K562 (cell line): ENCODE measurements at regions not wholly inside any gene's neighbourhood (a gene's known extent, or its start where the extent isn't known, plus 50 kb on each side); places are given as distances from the start of the nearest gene placed in this dataset.
A peak's percentile ranks its signal among the peaks of the same experiment; 100 is the strongest.

ENCODE experiments used
- ARID2 ChIP-seq: fragments of 450-650 bp; IDR thresholded peaks from 2 replicates; pipeline ENCODE4 v1.6.1; 2017; ENCODE audit warnings: antibody characterized with exemption, mild to moderate bottlenecking
- BACH1 ChIP-seq: fragments of 200-800 bp; sonication (Bioruptor generic); IDR thresholded peaks from 2 replicates; pipeline ENCODE4 v1.6.1; 2016; ENCODE audit warnings: missing genetic modification characterization, missing compliant biosample characterization
- BCL6 ChIP-seq: fragments of 250-450 bp; sonication (Bioruptor Pico); IDR thresholded peaks from 2 replicates; pipeline ENCODE4 v1.4.0; 2020
- CBFA2T3 ChIP-seq: fragments of 450-650 bp; IDR thresholded peaks from 2 replicates; pipeline ENCODE4 v1.6.1; 2017
- CREM ChIP-seq: IDR thresholded peaks from 2 replicates; pipeline ENCODE4 v1.6.1; 2014; ENCODE audit warnings: antibody characterized with exemption, low read depth
- DACH1 ChIP-seq: fragments of 450-650 bp; IDR thresholded peaks from 2 replicates; pipeline ENCODE4 v1.6.1; 2018; ENCODE audit not compliant: partially characterized antibody
- EZH2 ChIP-seq: IDR thresholded peaks from 2 replicates; pipeline ENCODE4 v1.6.1; 2012; ENCODE audit warnings: low read depth, mild to moderate bottlenecking, inconsistent platforms, low read length, borderline replicate concordance
- NFE2 ChIP-seq: IDR thresholded peaks from 2 replicates; pipeline ENCODE4 v1.6.1; 2014; ENCODE audit warnings: antibody characterized with exemption, low read depth
- NFE2L1 ChIP-seq: fragments of 450-650 bp; IDR thresholded peaks from 2 replicates; pipeline ENCODE4 v1.6.1; 2016; ENCODE audit warnings: missing genetic modification characterization, low read depth, mild to moderate bottlenecking, missing compliant biosample characterization, moderate library complexity, borderline replicate concordance
- RNF2 ChIP-seq: sonication (generic); IDR thresholded peaks from 2 replicates; pipeline ENCODE4 v1.6.1; 2016
- SAP30 ChIP-seq: fragments of 200-600 bp; sonication (generic); IDR thresholded peaks from 2 replicates; pipeline ENCODE4 v1.6.1; 2012; ENCODE audit warnings: borderline replicate concordance, low read depth, mild to moderate bottlenecking, moderate library complexity, low read length, control low read depth, inconsistent platforms; ENCODE audit not compliant: insufficient read depth, poor library complexity, severe bottlenecking
- SRSF3 ChIP-seq: fragments of 200-400 bp; formaldehyde crosslinking; IDR thresholded peaks from 2 replicates; pipeline ENCODE4 v1.6.1; 2016; ENCODE audit warnings: mild to moderate bottlenecking, low read length, moderate library complexity; ENCODE audit not compliant: insufficient read depth
- ZFP30 ChIP-seq: fragments of 250-450 bp; sonication (Bioruptor Pico); IDR thresholded peaks from 2 replicates; pipeline ENCODE4 v1.8.0; 2022; ENCODE audit warnings: moderate library complexity, mild to moderate bottlenecking, inconsistent platforms, borderline replicate concordance
- ZNF766 ChIP-seq: fragments of 200-800 bp; sonication (Bioruptor generic); conservative IDR thresholded peaks from 2 replicates; pipeline ENCODE4 v1.6.1; 2016; ENCODE audit warnings: missing genetic modification characterization, missing compliant biosample characterization
- TF ChIP-seq, protein P1 (sequence below), 2 experiments: fragments of 450-650 bp; conservative IDR thresholded peaks; 2 replicates each; pipeline ENCODE4 v1.6.1; 2017; ENCODE audit warnings: mild to moderate bottlenecking in 2 of 2, moderate library complexity in 2 of 2
- TF ChIP-seq, protein P2 (sequence below): fragments of 450-650 bp; IDR thresholded peaks from 2 replicates; pipeline ENCODE4 v1.6.1; 2016; ENCODE audit warnings: antibody characterized with exemption
- TF ChIP-seq, protein P3 (sequence below): fragments of 450-650 bp; conservative IDR thresholded peaks from 2 replicates; pipeline ENCODE4 v1.6.1; 2016; ENCODE audit warnings: missing genetic modification characterization, low read depth, mild to moderate bottlenecking, control low read depth, missing compliant biosample characterization

DNA sequence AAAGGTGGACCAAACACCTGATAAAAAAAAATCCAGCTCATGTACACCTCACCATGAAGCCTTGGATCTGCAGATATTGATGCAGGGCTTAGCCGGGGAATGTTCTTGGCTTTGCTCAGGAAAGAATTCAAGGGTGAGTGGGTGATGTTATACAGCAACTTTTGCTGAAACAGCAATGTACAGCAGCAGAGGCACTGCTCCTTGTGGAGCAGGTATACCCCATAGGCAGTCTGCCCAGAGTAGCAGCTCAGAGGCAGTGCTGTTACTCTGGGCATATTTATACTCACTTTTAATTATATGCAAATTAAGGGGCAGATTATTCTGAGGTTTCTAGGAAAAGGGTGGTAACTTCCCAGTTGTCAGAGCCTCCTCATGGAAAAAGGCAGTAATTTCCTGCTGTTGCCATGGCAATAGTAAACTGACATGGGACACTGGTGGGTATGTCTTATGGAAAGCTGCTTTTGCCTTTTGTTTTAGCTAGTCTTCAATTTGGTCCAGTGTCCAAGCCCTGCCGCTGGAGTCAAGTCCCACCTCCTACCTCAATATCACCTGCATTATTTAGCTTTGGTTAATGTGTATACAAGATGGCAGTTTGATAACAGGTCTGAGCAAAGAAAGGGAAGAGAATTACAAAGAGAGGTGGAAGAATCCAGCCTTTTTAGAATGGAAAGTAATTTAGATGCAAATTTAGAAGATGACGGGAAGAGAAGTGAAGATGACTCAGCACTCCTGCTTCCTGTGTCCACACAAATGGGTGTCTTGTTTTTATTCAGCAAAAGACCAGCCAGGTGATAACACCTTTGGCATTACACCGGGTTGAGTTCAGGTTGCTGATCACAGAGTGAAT lies 110.1 kb upstream of the JAG1 start (continued):
- TF ChIP-seq SRSF3 (no peak), NFE2 (peak; percentile 88), SAP30 (no peak), RNF2 (no peak), CREM (no peak), BACH1 (tag) (peak; percentile 88), ZNF766 (CRISPR knock-in tag) (peak; percentile 88), ARID2 (no peak), CBFA2T3 (no peak), ZFP30 (CRISPR knock-in tag) (no peak), EZH2 (no peak), NFE2L1 (tag) (peak; percentile 86), BCL6 (CRISPR knock-in tag) (no peak), DACH1 (no peak)
- TF ChIP-seq, protein P1, sequence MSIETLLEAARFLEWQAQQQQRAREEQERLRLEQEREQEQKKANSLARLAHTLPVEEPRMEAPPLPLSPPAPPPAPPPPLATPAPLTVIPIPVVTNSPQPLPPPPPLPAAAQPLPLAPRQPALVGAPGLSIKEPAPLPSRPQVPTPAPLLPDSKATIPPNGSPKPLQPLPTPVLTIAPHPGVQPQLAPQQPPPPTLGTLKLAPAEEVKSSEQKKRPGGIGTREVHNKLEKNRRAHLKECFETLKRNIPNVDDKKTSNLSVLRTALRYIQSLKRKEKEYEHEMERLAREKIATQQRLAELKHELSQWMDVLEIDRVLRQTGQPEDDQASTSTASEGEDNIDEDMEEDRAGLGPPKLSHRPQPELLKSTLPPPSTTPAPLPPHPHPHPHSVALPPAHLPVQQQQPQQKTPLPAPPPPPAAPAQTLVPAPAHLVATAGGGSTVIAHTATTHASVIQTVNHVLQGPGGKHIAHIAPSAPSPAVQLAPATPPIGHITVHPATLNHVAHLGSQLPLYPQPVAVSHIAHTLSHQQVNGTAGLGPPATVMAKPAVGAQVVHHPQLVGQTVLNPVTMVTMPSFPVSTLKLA (conservative IDR thresholded peaks at IDR 0.05), result no peak
- TF ChIP-seq, protein P2, sequence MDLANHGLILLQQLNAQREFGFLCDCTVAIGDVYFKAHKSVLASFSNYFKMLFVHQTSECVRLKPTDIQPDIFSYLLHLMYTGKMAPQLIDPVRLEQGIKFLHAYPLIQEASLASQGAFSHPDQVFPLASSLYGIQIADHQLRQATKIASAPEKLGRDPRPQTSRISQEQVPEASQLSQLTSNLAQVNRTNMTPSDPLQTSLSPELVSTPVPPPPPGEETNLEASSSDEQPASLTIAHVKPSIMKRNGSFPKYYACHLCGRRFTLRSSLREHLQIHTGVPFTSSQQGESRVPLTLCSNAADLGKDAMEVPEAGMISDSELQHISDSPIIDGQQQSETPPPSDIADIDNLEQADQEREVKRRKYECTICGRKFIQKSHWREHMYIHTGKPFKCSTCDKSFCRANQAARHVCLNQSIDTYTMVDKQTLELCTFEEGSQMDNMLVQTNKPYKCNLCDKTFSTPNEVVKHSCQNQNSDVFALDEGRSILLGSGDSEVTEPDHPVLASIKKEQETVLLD, result no peak
- TF ChIP-seq, protein P3, sequence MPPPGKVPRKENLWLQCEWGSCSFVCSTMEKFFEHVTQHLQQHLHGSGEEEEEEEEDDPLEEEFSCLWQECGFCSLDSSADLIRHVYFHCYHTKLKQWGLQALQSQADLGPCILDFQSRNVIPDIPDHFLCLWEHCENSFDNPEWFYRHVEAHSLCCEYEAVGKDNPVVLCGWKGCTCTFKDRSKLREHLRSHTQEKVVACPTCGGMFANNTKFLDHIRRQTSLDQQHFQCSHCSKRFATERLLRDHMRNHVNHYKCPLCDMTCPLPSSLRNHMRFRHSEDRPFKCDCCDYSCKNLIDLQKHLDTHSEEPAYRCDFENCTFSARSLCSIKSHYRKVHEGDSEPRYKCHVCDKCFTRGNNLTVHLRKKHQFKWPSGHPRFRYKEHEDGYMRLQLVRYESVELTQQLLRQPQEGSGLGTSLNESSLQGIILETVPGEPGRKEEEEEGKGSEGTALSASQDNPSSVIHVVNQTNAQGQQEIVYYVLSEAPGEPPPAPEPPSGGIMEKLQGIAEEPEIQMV, result peak; percentile 84
